ENCODE measurements at regions not wholly inside any gene's neighbourhood (a gene's known extent, or its start where the extent isn't known, plus 50 kb on each side); places are given as distances from the start of the nearest gene placed in this dataset.

DNA sequence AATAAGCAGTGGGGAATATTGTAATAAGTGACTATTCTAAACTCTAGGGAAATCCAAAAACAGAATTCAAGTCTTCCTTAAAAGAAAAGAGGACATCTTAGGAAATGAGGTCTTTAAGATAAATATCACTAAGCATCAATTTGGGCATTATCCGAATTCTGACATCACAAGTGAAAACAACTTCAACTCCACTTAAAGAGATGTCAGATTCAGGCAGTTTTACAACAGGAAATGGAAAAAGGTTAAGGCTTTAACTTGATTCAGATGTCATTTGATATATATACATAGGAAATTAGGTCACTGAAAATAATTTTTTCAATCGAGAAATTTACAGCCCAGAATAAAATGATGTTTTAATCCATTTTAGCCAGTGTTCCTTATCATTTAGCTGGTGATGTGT, 435.4 kb downstream of the SETD4 start:
- TF ChIP-seq, protein P1, sequence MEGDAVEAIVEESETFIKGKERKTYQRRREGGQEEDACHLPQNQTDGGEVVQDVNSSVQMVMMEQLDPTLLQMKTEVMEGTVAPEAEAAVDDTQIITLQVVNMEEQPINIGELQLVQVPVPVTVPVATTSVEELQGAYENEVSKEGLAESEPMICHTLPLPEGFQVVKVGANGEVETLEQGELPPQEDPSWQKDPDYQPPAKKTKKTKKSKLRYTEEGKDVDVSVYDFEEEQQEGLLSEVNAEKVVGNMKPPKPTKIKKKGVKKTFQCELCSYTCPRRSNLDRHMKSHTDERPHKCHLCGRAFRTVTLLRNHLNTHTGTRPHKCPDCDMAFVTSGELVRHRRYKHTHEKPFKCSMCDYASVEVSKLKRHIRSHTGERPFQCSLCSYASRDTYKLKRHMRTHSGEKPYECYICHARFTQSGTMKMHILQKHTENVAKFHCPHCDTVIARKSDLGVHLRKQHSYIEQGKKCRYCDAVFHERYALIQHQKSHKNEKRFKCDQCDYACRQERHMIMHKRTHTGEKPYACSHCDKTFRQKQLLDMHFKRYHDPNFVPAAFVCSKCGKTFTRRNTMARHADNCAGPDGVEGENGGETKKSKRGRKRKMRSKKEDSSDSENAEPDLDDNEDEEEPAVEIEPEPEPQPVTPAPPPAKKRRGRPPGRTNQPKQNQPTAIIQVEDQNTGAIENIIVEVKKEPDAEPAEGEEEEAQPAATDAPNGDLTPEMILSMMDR (IDR thresholded peaks at IDR 0.05; ENCODE audit: insufficient read depth, low read length), result no peak
- no peak for TF ChIP-seq POLR2AphosphoS5 (IDR thresholded peaks at IDR 0.05; ENCODE audit: low read depth)

Measured in HL-60 (cell line).